Astrocyte (in vitro differentiated cells and primary cell): ENCODE measurements at regions not wholly inside any gene's neighbourhood (a gene's known extent, or its start where the extent isn't known, plus 50 kb on each side); places are given as distances from the start of the nearest gene placed in this dataset.
A peak's percentile ranks its signal among the peaks of the same experiment; 100 is the strongest.

Experiments used
- DNase-seq: peaks from one replicate; pipeline ENCODE4 v3.0.0-alpha.2; 2010; ENCODE audit warnings: low read depth
- FAIRE-seq: peaks from 2 replicates; lab custom pipeline; 2011; peaks lifted over from hg19 to GRCh38; lab: Jason Lieb, UNC
- H2AFZ ChIP-seq: 2 replicates; pipeline ENCODE4 v1.6.0; 2012; ENCODE audit warnings: low read depth, low read length, inconsistent platforms
- H3K27ac ChIP-seq: 2 replicates; pipeline ENCODE4 v1.5.1; 2011; ENCODE audit warnings: low read depth, low read length, inconsistent platforms
- H3K27me3 ChIP-seq: 2 replicates; pipeline ENCODE4 v1.6.0; 2011; ENCODE audit warnings: low read length, inconsistent platforms; ENCODE audit not compliant: insufficient read depth
- H3K36me3 ChIP-seq: 2 replicates; pipeline ENCODE4 v1.5.1; 2011; ENCODE audit warnings: low read length, inconsistent platforms; ENCODE audit not compliant: insufficient read depth
- H3K4me1 ChIP-seq: 2 replicates; pipeline ENCODE4 v1.5.1; 2011; ENCODE audit warnings: low read length, inconsistent platforms; ENCODE audit not compliant: insufficient read depth
- H3K4me2 ChIP-seq: 2 replicates; pipeline ENCODE4 v1.6.0; 2012; ENCODE audit warnings: low read length, inconsistent platforms
- H3K4me3 ChIP-seq: 2 replicates; pipeline ENCODE4 v1.5.1; 2011; ENCODE audit warnings: low read depth, mild to moderate bottlenecking, low read length, inconsistent platforms; ENCODE audit not compliant: insufficient read depth
- H3K79me2 ChIP-seq: 2 replicates; pipeline ENCODE4 v1.6.0; 2012; ENCODE audit warnings: mild to moderate bottlenecking, low read length, inconsistent platforms; ENCODE audit not compliant: insufficient read depth
- H3K9ac ChIP-seq: 2 replicates; pipeline ENCODE4 v1.6.0; 2012; ENCODE audit warnings: mild to moderate bottlenecking, low read length, inconsistent platforms
- H3K9me3 ChIP-seq: 2 replicates; pipeline ENCODE4 v1.5.1; 2012; ENCODE audit warnings: low read depth, mild to moderate bottlenecking, low read length, inconsistent platforms; ENCODE audit not compliant: insufficient read depth
- H4K20me1 ChIP-seq: 2 replicates; pipeline ENCODE4 v1.6.0; 2012; ENCODE audit warnings: low read length, inconsistent platforms; ENCODE audit not compliant: insufficient read depth
- H3K27ac Mint-ChIP-seq: one replicate; pipeline ENCODE4 v1.8.0; 2021; ENCODE audit warnings: mild to moderate bottlenecking, mixed read lengths; ENCODE audit not compliant: unreplicated experiment
- H3K27me3 Mint-ChIP-seq: one replicate; pipeline ENCODE4 v1.8.0; 2021; ENCODE audit warnings: low read depth, mixed read lengths; ENCODE audit not compliant: unreplicated experiment
- H3K36me3 Mint-ChIP-seq: one replicate; pipeline ENCODE4 v1.8.0; 2021; ENCODE audit warnings: low read depth, mixed read lengths; ENCODE audit not compliant: unreplicated experiment
- H3K4me1 Mint-ChIP-seq: one replicate; pipeline ENCODE4 v1.8.0; 2021; ENCODE audit warnings: low read depth, mixed read lengths; ENCODE audit not compliant: unreplicated experiment
- H3K4me3 Mint-ChIP-seq: one replicate; pipeline ENCODE4 v1.8.0; 2021; ENCODE audit warnings: mild to moderate bottlenecking, moderate library complexity, mixed read lengths; ENCODE audit not compliant: unreplicated experiment
- H3K9me3 Mint-ChIP-seq: one replicate; pipeline ENCODE4 v1.8.0; 2021; ENCODE audit warnings: mild to moderate bottlenecking, mixed read lengths; ENCODE audit not compliant: unreplicated experiment
- CTCF ChIP-seq: IDR thresholded peaks from 2 replicates; pipeline ENCODE4 v1.5.1; 2011; ENCODE audit warnings: low read depth, mild to moderate bottlenecking, inconsistent platforms, low read length, moderate library complexity; ENCODE audit not compliant: insufficient read depth
- EZH2 ChIP-seq: IDR thresholded peaks from 2 replicates; pipeline ENCODE4 v1.6.1; 2012; ENCODE audit warnings: mild to moderate bottlenecking, low read length, inconsistent platforms; ENCODE audit not compliant: insufficient read depth

GRCh38 chr1:11373029-11373894 lies 100.3 kb downstream of the UBIAD1 start:
- H3K4me3 Mint-ChIP-seq, result no peak overlapping the region
- H3K27me3 ChIP-seq, result no peaks in the 10 kb centered on the region
- no peaks in the 10 kb centered on the region for H3K4me1 ChIP-seq
- H3K4me2 ChIP-seq, result no peak overlapping the region
- H3K9me3 ChIP-seq, result peaks cover 3% of the 10 kb centered on the region
- H3K9ac ChIP-seq, result no peak overlapping the region
- no peak for DNase-seq
- no peaks in the 10 kb centered on the region for H3K9me3 Mint-ChIP-seq
- H4K20me1 ChIP-seq, result no peaks in the 10 kb centered on the region
- H3K36me3 Mint-ChIP-seq, result no peaks in the 10 kb centered on the region
- H3K79me2 ChIP-seq, result no peaks in the 10 kb centered on the region
- no peak overlapping the region for H3K27ac Mint-ChIP-seq
- no peak overlapping the region for H3K27ac ChIP-seq
- FAIRE-seq, result no peak
- H3K4me1 Mint-ChIP-seq, result no peaks in the 10 kb centered on the region
- no peaks in the 10 kb centered on the region for H3K36me3 ChIP-seq
- H2AFZ ChIP-seq, result no peak overlapping the region
- no peak for TF ChIP-seq CTCF
- no peak for TF ChIP-seq EZH2
- H3K27me3 Mint-ChIP-seq, result peaks cover 42% of the 10 kb centered on the region
- H3K4me3 ChIP-seq, result no peak overlapping the region

GRCh38 chr1:11373895-11374747 lies 101.1 kb downstream of the UBIAD1 start:
- Mint-ChIP-seq H3K4me3 (no peak overlapping the region), H3K9me3 (peaks cover 2% of the 10 kb centered on the region), H3K36me3 (no peaks in the 10 kb centered on the region), H3K27ac (no peak overlapping the region), H3K4me1 (no peaks in the 10 kb centered on the region), H3K27me3 (peaks cover 45% of the 10 kb centered on the region)
- Histone ChIP-seq H3K4me1 (no peaks in the 10 kb centered on the region), H2AFZ (no peak overlapping the region), H3K4me3 (no peak overlapping the region), H3K4me2 (no peak overlapping the region), H4K20me1 (no peaks in the 10 kb centered on the region), H3K36me3 (no peaks in the 10 kb centered on the region), H3K27ac (no peak overlapping the region), H3K9me3 (peaks cover 3% of the 10 kb centered on the region), H3K79me2 (no peaks in the 10 kb centered on the region), H3K9ac (no peak overlapping the region), H3K27me3 (no peaks in the 10 kb centered on the region)
- no peak for TF ChIP-seq EZH2
- no peak for TF ChIP-seq CTCF
- DNase-seq (no peak), FAIRE-seq (peak; percentile 78)
